CD8-positive, alpha-beta memory T cell (primary cell): ENCODE measurements at regions not wholly inside any gene's neighbourhood (a gene's known extent, or its start where the extent isn't known, plus 50 kb on each side); places are given as distances from the start of the nearest gene placed in this dataset.

ENCODE experiments used
- CTCF ChIA-PET: fragments of 350-600 bp; sonication (Branson Sonifier 250); formaldehyde crosslinking; loops from one replicate; lab custom pipeline; 2021; ENCODE audit warnings: antibody characterized with exemption; lab: Charles Lee
- POLR2A ChIA-PET: fragments of 350-600 bp; sonication (Branson Sonifier 250); formaldehyde crosslinking; loops from one replicate; lab custom pipeline; 2021; ENCODE audit warnings: antibody characterized with exemption; lab: Charles Lee
- DNase-seq, 5 donors: peaks; one replicate each; pipeline versions ENCODE4 v3.0.0 to v3.0.0-alpha.2; 2020 to 2022; ENCODE audit warnings: mixed read lengths in 1 of 5
- H3K27ac ChIP-seq: one replicate; pipeline ENCODE4 v1.7.0; 2013; ENCODE audit warnings: low read depth, mild to moderate bottlenecking, low read length, moderate library complexity
- H3K27me3 ChIP-seq: 2 replicates; pipeline ENCODE4 v1.7.0; 2013; ENCODE audit warnings: low read length, mild to moderate bottlenecking; ENCODE audit not compliant: insufficient read depth, poor library complexity, severe bottlenecking
- H3K36me3 ChIP-seq: 2 replicates; pipeline ENCODE4 v1.7.0; 2013; ENCODE audit warnings: mild to moderate bottlenecking, low read length, moderate library complexity; ENCODE audit not compliant: insufficient read depth
- H3K4me1 ChIP-seq: 2 replicates; pipeline ENCODE4 v1.7.0; 2013; ENCODE audit warnings: mild to moderate bottlenecking, low read length, moderate library complexity; ENCODE audit not compliant: insufficient read depth
- H3K4me3 ChIP-seq: 2 replicates; pipeline ENCODE4 v1.7.0; 2013; ENCODE audit warnings: mild to moderate bottlenecking, low read length
- H3K9me3 ChIP-seq: 2 replicates; pipeline ENCODE4 v1.7.0; 2013; ENCODE audit warnings: mild to moderate bottlenecking, low read length
- H3K27ac Mint-ChIP-seq, 8 donors: one replicate each; pipeline ENCODE4 v1.8.0; 2020 to 2021; ENCODE audit warnings: mixed read lengths in 8 of 8, mild to moderate bottlenecking in 6 of 8, inconsistent platforms in 3 of 8, moderate library complexity in 3 of 8
- H3K27me3 Mint-ChIP-seq, 2 donors: one replicate each; pipeline ENCODE4 v1.8.0; 2020 to 2021; ENCODE audit warnings: mixed read lengths in 2 of 2, mild to moderate bottlenecking in 1 of 2, moderate library complexity in 1 of 2
- H3K36me3 Mint-ChIP-seq, 3 donors: one replicate each; pipeline ENCODE4 v1.8.0; 2020 to 2021; ENCODE audit warnings: mixed read lengths in 3 of 3, inconsistent platforms in 1 of 3, mild to moderate bottlenecking in 1 of 3
- H3K4me1 Mint-ChIP-seq, 3 donors: one replicate each; pipeline ENCODE4 v1.8.0; 2020 to 2021; ENCODE audit warnings: mixed read lengths in 3 of 3, inconsistent platforms in 1 of 3, mild to moderate bottlenecking in 1 of 3
- H3K4me3 Mint-ChIP-seq, 7 donors: one replicate each; pipeline ENCODE4 v1.8.0; 2020 to 2021; ENCODE audit warnings: mixed read lengths in 7 of 7, mild to moderate bottlenecking in 6 of 7, moderate library complexity in 4 of 7, inconsistent platforms in 2 of 7
- H3K9me3 Mint-ChIP-seq, 5 donors: one replicate each; pipeline ENCODE4 v1.8.0; 2020 to 2022; ENCODE audit warnings: mixed read lengths in 5 of 5, mild to moderate bottlenecking in 3 of 5, moderate library complexity in 2 of 5, inconsistent platforms in 1 of 5

GRCh38 chr15:95368191-95368590 lies 962.3 kb upstream of the NR2F2 start:
- Mint-ChIP-seq H3K36me3 (peaks cover 0 to 4% (median 0%) of the 10 kb centered on the region in 3 donors), H3K27me3 (peaks cover 0 to 11% of the 10 kb centered on the region in 2 donors), H3K4me1 (no peaks in the 10 kb centered on the region), H3K4me3 (no peak overlapping the region), H3K9me3 (peaks cover 0 to 1% (median 0%) of the 10 kb centered on the region in 5 donors), H3K27ac (no peak overlapping the region)
- Histone ChIP-seq H3K4me3 (no peak overlapping the region), H3K9me3 (no peaks in the 10 kb centered on the region), H3K27ac (no peak overlapping the region), H3K36me3 (no peaks in the 10 kb centered on the region), H3K27me3 (no peaks in the 10 kb centered on the region), H3K4me1 (no peaks in the 10 kb centered on the region)
- no peak for DNase-seq
- ChIA-PET POLR2A (no interaction called here), CTCF (no interaction called here)

GRCh38 chr15:95368755-95369601 lies 961.5 kb upstream of the NR2F2 start:
- no peak overlapping the region for H3K4me3 ChIP-seq
- H3K4me3 Mint-ChIP-seq = no peak overlapping the region
- no peak for DNase-seq
- CTCF ChIA-PET = no interaction called here
- H3K9me3 ChIP-seq = no peaks in the 10 kb centered on the region
- H3K27ac ChIP-seq = no peak overlapping the region
- H3K36me3 Mint-ChIP-seq = peaks cover 0 to 4% (median 0%) of the 10 kb centered on the region in 3 donors
- H3K4me1 Mint-ChIP-seq = no peaks in the 10 kb centered on the region
- peaks cover 0 to 11% of the 10 kb centered on the region in 2 donors for H3K27me3 Mint-ChIP-seq
- H3K36me3 ChIP-seq = no peaks in the 10 kb centered on the region
- no peaks in the 10 kb centered on the region for H3K4me1 ChIP-seq
- H3K27me3 ChIP-seq = no peaks in the 10 kb centered on the region
- H3K27ac Mint-ChIP-seq = no peak overlapping the region
- POLR2A ChIA-PET = no interaction called here
- H3K9me3 Mint-ChIP-seq = no peaks in the 10 kb centered on the region

DNA sequence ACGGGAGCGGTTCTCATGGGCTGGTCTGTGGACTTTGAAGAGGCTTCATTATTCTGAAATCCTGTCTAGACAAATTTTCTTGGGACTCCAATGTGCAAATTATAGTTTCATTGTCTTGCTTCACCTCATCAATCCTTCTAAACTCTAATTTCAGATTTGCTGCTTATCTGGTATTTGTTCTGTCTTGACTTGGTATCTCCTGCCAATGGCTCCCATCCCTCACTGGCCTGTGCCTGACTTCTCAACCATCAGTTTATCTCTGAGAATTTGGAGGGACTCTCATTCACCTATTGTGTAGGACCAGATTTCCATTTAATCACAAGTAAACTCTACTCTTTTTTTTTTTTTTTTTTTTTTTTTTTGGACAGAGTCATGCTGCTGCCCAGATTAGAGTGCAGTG lies 960.2 kb upstream of the NR2F2 start:
- H3K4me1 Mint-ChIP-seq = no peaks in the 10 kb centered on the region
- Histone ChIP-seq H3K27me3 (no peaks in the 10 kb centered on the region), H3K27ac (no peak overlapping the region), H3K4me1 (no peaks in the 10 kb centered on the region), H3K4me3 (no peak overlapping the region), H3K36me3 (no peaks in the 10 kb centered on the region), H3K9me3 (no peaks in the 10 kb centered on the region)
- H3K27me3 Mint-ChIP-seq = peaks cover 3 to 17% of the 10 kb centered on the region in 2 donors
- H3K27ac Mint-ChIP-seq = no peak overlapping the region
- ChIA-PET POLR2A (no interaction called here), CTCF (interaction anchor here (0.7 kb wide), 1 partner anchor 91 kb away, joined by 3 read pairs; no protein-coding TSS in a partner anchor)
- DNase-seq = no peak
- H3K4me3 Mint-ChIP-seq = no peak overlapping the region
- H3K9me3 Mint-ChIP-seq = no peaks in the 10 kb centered on the region
- H3K36me3 Mint-ChIP-seq = peaks cover 0 to 4% (median 0%) of the 10 kb centered on the region in 3 donors

GRCh38 chr15:95371664-95372063 lies 958.8 kb upstream of the NR2F2 start:
- Mint-ChIP-seq H3K4me3 (no peak overlapping the region), H3K27me3 (peaks cover 3 to 18% of the 10 kb centered on the region in 2 donors), H3K4me1 (no peaks in the 10 kb centered on the region), H3K27ac (no peak overlapping the region), H3K36me3 (no peaks in the 10 kb centered on the region), H3K9me3 (no peaks in the 10 kb centered on the region)
- Histone ChIP-seq H3K4me1 (no peaks in the 10 kb centered on the region), H3K4me3 (no peak overlapping the region), H3K36me3 (no peaks in the 10 kb centered on the region), H3K9me3 (no peaks in the 10 kb centered on the region), H3K27me3 (no peaks in the 10 kb centered on the region), H3K27ac (no peak overlapping the region)
- ChIA-PET POLR2A (no interaction called here), CTCF (no interaction called here)
- DNase-seq = no peak

- Histone ChIP-seq H3K4me3 (no peak overlapping the region), H3K27ac (no peak overlapping the region), H3K27me3 (no peaks in the 10 kb centered on the region), H3K4me1 (no peaks in the 10 kb centered on the region), H3K36me3 (no peaks in the 10 kb centered on the region), H3K9me3 (no peaks in the 10 kb centered on the region)
- Mint-ChIP-seq H3K4me1 (no peaks in the 10 kb centered on the region), H3K9me3 (no peaks in the 10 kb centered on the region), H3K27ac (no peak overlapping the region), H3K27me3 (peaks cover 7 to 17% of the 10 kb centered on the region in 2 donors), H3K4me3 (no peak overlapping the region), H3K36me3 (no peaks in the 10 kb centered on the region)
- ChIA-PET POLR2A (no interaction called here), CTCF (no interaction called here)
- DNase-seq = no peak
Observed at GRCh38 chr15:95375281-95375680, 955.2 kb upstream of the NR2F2 start.

- H3K9me3 ChIP-seq = no peaks in the 10 kb centered on the region
- Mint-ChIP-seq H3K4me1 (no peaks in the 10 kb centered on the region), H3K27ac (no peak overlapping the region), H3K27me3 (peaks cover 7 to 22% of the 10 kb centered on the region in 2 donors), H3K36me3 (no peaks in the 10 kb centered on the region), H3K9me3 (no peaks in the 10 kb centered on the region), H3K4me3 (no peak overlapping the region)
- H3K4me1 ChIP-seq = no peaks in the 10 kb centered on the region
- no peaks in the 10 kb centered on the region for H3K36me3 ChIP-seq
- CTCF ChIA-PET = no interaction called here
- no peaks in the 10 kb centered on the region for H3K27me3 ChIP-seq
- DNase-seq = no peak
- no peak overlapping the region for H3K4me3 ChIP-seq
- POLR2A ChIA-PET = no interaction called here
- H3K27ac ChIP-seq = no peak overlapping the region
Observed at GRCh38 chr15:95377258-95377852, 953.1 kb upstream of the NR2F2 start.

DNA sequence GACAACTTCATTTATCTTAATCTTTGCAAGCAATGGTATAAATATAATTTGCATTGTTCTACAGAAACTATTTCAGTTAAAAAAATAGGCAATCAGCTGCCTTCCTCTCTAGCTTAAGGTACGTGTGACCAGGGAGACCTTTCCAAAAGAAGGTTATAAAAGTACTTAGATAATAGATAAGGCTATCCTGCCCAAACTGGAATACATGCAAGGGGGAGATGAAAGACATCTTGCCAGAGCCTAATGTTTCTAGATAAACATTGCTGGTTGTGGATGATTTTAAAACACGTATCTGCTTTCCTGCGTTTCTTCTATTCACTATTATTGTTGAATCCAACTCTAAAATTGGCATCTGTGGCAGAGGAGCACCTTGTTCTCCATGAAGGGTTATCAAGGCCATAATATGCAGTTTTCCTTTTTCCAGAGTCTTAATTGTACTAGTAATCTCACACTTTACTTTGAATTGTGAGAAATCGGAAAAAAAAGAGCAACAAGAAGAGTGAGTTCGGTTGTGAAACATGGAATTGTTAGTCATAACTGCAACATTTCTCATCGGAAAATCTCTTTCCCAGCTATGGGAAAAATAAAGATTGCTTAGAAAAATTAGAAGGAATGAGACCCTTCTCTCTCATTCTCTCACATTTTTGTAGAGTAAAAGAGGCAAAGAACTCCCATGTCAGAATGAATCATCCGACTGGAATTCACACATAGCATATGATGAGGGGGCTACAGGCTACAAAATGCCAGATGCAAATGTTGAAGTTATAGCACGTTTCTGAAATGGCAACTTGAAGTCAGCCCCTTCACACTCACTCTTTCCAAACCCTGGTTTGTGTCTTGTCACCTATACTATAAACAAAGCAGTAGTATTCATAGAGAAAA lies 936.1 kb upstream of the NR2F2 start:
- H3K27ac ChIP-seq = no peak overlapping the region
- Mint-ChIP-seq H3K27ac (no peak overlapping the region), H3K9me3 (peaks cover 2 to 18% (median 9%) of the 10 kb centered on the region in 5 donors), H3K4me1 (no peaks in the 10 kb centered on the region), H3K27me3 (peaks cover 4 to 22% of the 10 kb centered on the region in 2 donors), H3K4me3 (no peak overlapping the region), H3K36me3 (peaks cover 0 to 9% (median 8%) of the 10 kb centered on the region in 3 donors)
- DNase-seq = no peak
- ChIA-PET CTCF (interaction anchor here (1.0 kb wide), 1 partner anchor 63 kb away, joined by 3 read pairs; no protein-coding TSS in a partner anchor), POLR2A (no interaction called here)
- no peaks in the 10 kb centered on the region for H3K4me1 ChIP-seq
- no peak overlapping the region for H3K4me3 ChIP-seq
- H3K9me3 ChIP-seq = no peaks in the 10 kb centered on the region
- H3K27me3 ChIP-seq = no peaks in the 10 kb centered on the region
- no peaks in the 10 kb centered on the region for H3K36me3 ChIP-seq
